HG03196 (cell line): ENCODE measurements at regions not wholly inside any gene's neighbourhood (a gene's known extent, or its start where the extent isn't known, plus 50 kb on each side); places are given as distances from the start of the nearest gene placed in this dataset.
"Not testable (repeated sequence)": the region's sequence is repeated elsewhere in the genome, so short reads cannot be mapped to it uniquely, and the experiment has no call there.

Experiments used
- ATAC-seq: cut with Tn5 transposase; IDR thresholded peaks from one replicate; pipeline ENCODE4 v1.9.1; 2021; ENCODE audit not compliant: unreplicated experiment

- ATAC-seq = no peak
Observed at GRCh38 chr2:8506746-8507145, 175.1 kb upstream of the ID2 start.

GRCh38 chr2:8508766-8509165 is 173.1 kb upstream of the ID2 start:
- ATAC-seq = no peak

- ATAC-seq = no peak
Observed at GRCh38 chr2:8509621-8510020, 172.2 kb upstream of the ID2 start.

GRCh38 chr2:8510055-8510454 is 171.8 kb upstream of the ID2 start:
- not testable (repeated sequence) for ATAC-seq

- no peak for ATAC-seq
Observed at GRCh38 chr2:8510519-8510918, 171.3 kb upstream of the ID2 start.

GRCh38 chr2:8511868-8512612 is 169.8 kb upstream of the ID2 start:
- ATAC-seq = no peak

- no peak for ATAC-seq
Observed at GRCh38 chr2:8513601-8514273, 168.1 kb upstream of the ID2 start.

GRCh38 chr2:8514274-8514662 is 167.6 kb upstream of the ID2 start:
- no peak for ATAC-seq

GRCh38 chr2:8514796-8515758 is 166.8 kb upstream of the ID2 start:
- peak; percentile 66 for ATAC-seq

- ATAC-seq = peak; percentile 35
Observed at GRCh38 chr2:8515864-8516533, 165.9 kb upstream of the ID2 start.

- ATAC-seq = no peak
Observed at GRCh38 chr2:8517850-8518498, 163.9 kb upstream of the ID2 start.

GRCh38 chr2:8518979-8519668 is 162.7 kb upstream of the ID2 start:
- no peak for ATAC-seq

- no peak for ATAC-seq
Observed at GRCh38 chr2:8520791-8521344, 161.0 kb upstream of the ID2 start.

- no peak for ATAC-seq
Observed at GRCh38 chr2:8522687-8523086, 159.2 kb upstream of the ID2 start.

GRCh38 chr2:8524388-8524787 is 157.5 kb upstream of the ID2 start:
- ATAC-seq = no peak

GRCh38 chr2:8524823-8525222 is 157.0 kb upstream of the ID2 start:
- ATAC-seq = no peak

- no peak for ATAC-seq
Observed at GRCh38 chr2:8525236-8525581, 156.6 kb upstream of the ID2 start.

- peak; percentile 63 for ATAC-seq
Observed at GRCh38 chr2:8525582-8526402, 156.1 kb upstream of the ID2 start.

GRCh38 chr2:8526403-8526696 is 155.5 kb upstream of the ID2 start:
- no peak for ATAC-seq
